Kidney (tissue), 13 donors: ENCODE measurements at regions not wholly inside any gene's neighbourhood (a gene's known extent, or its start where the extent isn't known, plus 50 kb on each side); places are given as distances from the start of the nearest gene placed in this dataset.

Experiments used
- DNase-seq, 5 donors: peaks; one replicate each; pipeline ENCODE4 v3.0.0-alpha.2; 2013 to 2020
- FAIRE-seq: peaks from 2 replicates; lab custom pipeline; 2012; peaks lifted over from hg19 to GRCh38; lab: Jason Lieb, UNC
- H3K27ac ChIP-seq, 2 donors: one replicate each; pipeline ENCODE4 v1.7.0; 2013; ENCODE audit warnings: low read depth in 2 of 2, low read length in 2 of 2, inconsistent platforms in 1 of 2
- H3K27me3 ChIP-seq: one replicate; pipeline ENCODE4 v1.7.1; 2013; ENCODE audit warnings: low read length, inconsistent platforms; ENCODE audit not compliant: control insufficient read depth, insufficient read depth
- H3K36me3 ChIP-seq, 3 donors: one replicate each; pipeline versions ENCODE4 v1.7.0 to v1.7.1; 2013; ENCODE audit warnings: low read length in 3 of 3, control low read depth in 1 of 3, inconsistent platforms in 1 of 3; ENCODE audit not compliant: insufficient read depth in 3 of 3, control insufficient read depth in 2 of 3
- H3K4me1 ChIP-seq, 3 donors: one replicate each; pipeline versions ENCODE4 v1.7.0 to v1.7.1; 2013; ENCODE audit warnings: low read length in 3 of 3, inconsistent platforms in 1 of 3, low read depth in 1 of 3; ENCODE audit not compliant: control insufficient read depth in 2 of 3, insufficient read depth in 2 of 3
- H3K4me3 ChIP-seq, 3 donors: one replicate each; pipeline versions ENCODE4 v1.7.0 to v1.8.1; 2013; ENCODE audit warnings: low read length in 3 of 3, control low read depth in 1 of 3, inconsistent platforms in 1 of 3
- H3K9ac ChIP-seq, 3 donors: one replicate each; pipeline versions ENCODE4 v1.7.0 to v1.7.1; 2013; ENCODE audit warnings: low read length in 3 of 3, control low read depth in 1 of 3, inconsistent platforms in 1 of 3
- H3K9me3 ChIP-seq, 3 donors: one replicate each; pipeline versions ENCODE4 v1.7.0 to v1.7.1; 2013; ENCODE audit warnings: low read length in 3 of 3, control low read depth in 1 of 3, inconsistent platforms in 1 of 3; ENCODE audit not compliant: control insufficient read depth in 2 of 3, insufficient read depth in 1 of 3
- CTCF ChIP-seq: IDR thresholded peaks from 3 replicates; pipeline ENCODE4 v1.5.1; 2012; ENCODE audit warnings: mild to moderate bottlenecking, moderate library complexity, borderline replicate concordance; ENCODE audit not compliant: insufficient read depth; ENCODE audit errors: extremely low read depth
- intact Hi-C: fragments of 100-400 bp; cut with DNase I; formaldehyde crosslinking; loops from one replicate; pipeline ENCODE4 v1.11.1; 2022
- donor health status: control.
- donor health status: control.
- donor health status: control.
- donor health status: control.
- donor health status: control.
- donor health status: DM: yes; HTN: yes; CAD: no.
- donor health status: Normal renal cell carcinoma (clear cell type).

- no peak overlapping the region for H3K9ac ChIP-seq
- no peak for FAIRE-seq
- DNase-seq: no peak
- H3K9me3 ChIP-seq: no peaks in the 10 kb centered on the region
- H3K27me3 ChIP-seq: no peaks in the 10 kb centered on the region
- TF ChIP-seq CTCF: no peak
- intact Hi-C loops: no loop called here
- H3K4me1 ChIP-seq: no peaks in the 10 kb centered on the region
- no peak overlapping the region for H3K4me3 ChIP-seq
- H3K27ac ChIP-seq: no peak overlapping the region
- H3K36me3 ChIP-seq: no peaks in the 10 kb centered on the region
Observed at GRCh38 chr11:10397226-10397987, 57.7 kb upstream of the AMPD3 start.

GRCh38 chr11:10398525-10398924 is 56.5 kb upstream of the AMPD3 start:
- Histone ChIP-seq H3K4me1 (no peaks in the 10 kb centered on the region), H3K4me3 (no peak overlapping the region), H3K27me3 (no peaks in the 10 kb centered on the region), H3K36me3 (no peaks in the 10 kb centered on the region), H3K9ac (no peak overlapping the region), H3K27ac (no peak overlapping the region), H3K9me3 (no peaks in the 10 kb centered on the region)
- intact Hi-C loops: no loop called here
- DNase-seq: no peak
- no peak for TF ChIP-seq CTCF
- FAIRE-seq: no peak

- H3K9ac ChIP-seq: no peak overlapping the region
- no peaks in the 10 kb centered on the region for H3K4me1 ChIP-seq
- DNase-seq (no peak), FAIRE-seq (no peak)
- no peaks in the 10 kb centered on the region for H3K36me3 ChIP-seq
- intact Hi-C loops: no loop called here
- H3K27me3 ChIP-seq: no peaks in the 10 kb centered on the region
- H3K27ac ChIP-seq: no peak overlapping the region
- H3K9me3 ChIP-seq: no peaks in the 10 kb centered on the region
- no peak overlapping the region for H3K4me3 ChIP-seq
- no peak for TF ChIP-seq CTCF
Observed at GRCh38 chr11:10400856-10401255, 54.2 kb upstream of the AMPD3 start.
